Fibroblast of lung (primary cell): ENCODE measurements at regions not wholly inside any gene's neighbourhood (a gene's known extent, or its start where the extent isn't known, plus 50 kb on each side); places are given as distances from the start of the nearest gene placed in this dataset.

Experiments
- CTCF ChIP-seq, 2 donors: IDR thresholded peaks in 1 of 2; conservative IDR thresholded peaks in 1 of 2; 1 replicate in 1 of 2; 2 replicates in 1 of 2; pipeline ENCODE4 v1.5.1; 2011 to 2012; ENCODE audit warnings: low read length in 2 of 2, control low read depth in 1 of 2, inconsistent platforms in 1 of 2, low read depth in 1 of 2, mild to moderate bottlenecking in 1 of 2
- EZH2 ChIP-seq: IDR thresholded peaks from 2 replicates; pipeline ENCODE4 v1.5.1; 2012; ENCODE audit warnings: low read length, control low read depth, mild to moderate bottlenecking; ENCODE audit errors: missing control alignments

- TF ChIP-seq CTCF (conservative IDR thresholded peaks at IDR 0.05 in 1 of 2, IDR thresholded peaks at IDR 0.05 in 1 of 2; ENCODE audit: low read depth in 1 of 2, low read length in 2 of 2): no peak
- TF ChIP-seq EZH2: no peak
These were observed 64.2 kb upstream of the DIPK2B start for GRCh38 chrX:45264865-45265264.
